Renal cortical epithelial cell (primary cell): ENCODE measurements at regions not wholly inside any gene's neighbourhood (a gene's known extent, or its start where the extent isn't known, plus 50 kb on each side); places are given as distances from the start of the nearest gene placed in this dataset.

Experiments
- DNase-seq: peaks from one replicate; pipeline ENCODE4 v3.0.0-alpha.2; 2011; ENCODE audit warnings: low read depth

DNA sequence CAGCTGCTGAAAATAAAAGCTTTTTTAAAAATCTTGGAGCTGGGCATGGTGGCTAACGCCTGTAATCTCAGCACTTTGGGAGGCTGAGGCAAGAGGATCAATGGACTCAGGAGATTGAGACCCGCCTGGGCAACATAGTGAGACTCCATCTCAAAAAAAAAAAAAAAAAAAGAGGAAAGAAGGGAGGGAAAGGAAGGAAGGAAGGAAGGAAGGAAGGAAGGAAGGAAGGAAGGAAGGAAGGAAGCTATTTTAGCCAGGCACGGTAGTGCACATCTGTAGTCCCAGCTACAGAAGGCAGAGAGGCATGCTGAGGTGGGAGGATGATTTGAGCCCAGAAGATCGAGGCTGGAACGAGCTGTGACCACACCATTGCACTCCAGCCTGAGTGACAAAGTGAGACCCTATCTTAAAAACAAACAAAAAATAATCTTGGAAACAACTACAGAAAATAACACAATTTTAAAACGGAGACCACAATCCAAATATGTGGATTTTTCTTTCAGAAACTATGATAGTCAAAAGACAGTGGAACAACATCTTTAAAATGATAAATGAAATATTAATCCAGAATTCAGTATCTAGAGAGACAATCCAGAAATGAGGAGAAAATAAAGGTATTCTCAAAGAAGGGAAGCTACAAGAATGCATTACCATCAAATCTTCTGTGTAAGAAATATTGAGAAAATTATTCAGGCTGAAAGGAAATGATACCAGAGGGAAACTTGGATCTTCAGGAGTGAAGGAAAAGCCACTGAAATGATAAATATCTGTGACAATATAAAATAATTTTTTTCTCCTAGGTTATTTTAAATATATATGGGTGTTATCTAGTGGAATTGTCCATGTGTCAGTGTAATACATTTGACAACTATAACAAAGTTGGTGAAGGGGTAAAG lies 182.0 kb downstream of the GPX5 start:
- DNase-seq, result no peak

DNA sequence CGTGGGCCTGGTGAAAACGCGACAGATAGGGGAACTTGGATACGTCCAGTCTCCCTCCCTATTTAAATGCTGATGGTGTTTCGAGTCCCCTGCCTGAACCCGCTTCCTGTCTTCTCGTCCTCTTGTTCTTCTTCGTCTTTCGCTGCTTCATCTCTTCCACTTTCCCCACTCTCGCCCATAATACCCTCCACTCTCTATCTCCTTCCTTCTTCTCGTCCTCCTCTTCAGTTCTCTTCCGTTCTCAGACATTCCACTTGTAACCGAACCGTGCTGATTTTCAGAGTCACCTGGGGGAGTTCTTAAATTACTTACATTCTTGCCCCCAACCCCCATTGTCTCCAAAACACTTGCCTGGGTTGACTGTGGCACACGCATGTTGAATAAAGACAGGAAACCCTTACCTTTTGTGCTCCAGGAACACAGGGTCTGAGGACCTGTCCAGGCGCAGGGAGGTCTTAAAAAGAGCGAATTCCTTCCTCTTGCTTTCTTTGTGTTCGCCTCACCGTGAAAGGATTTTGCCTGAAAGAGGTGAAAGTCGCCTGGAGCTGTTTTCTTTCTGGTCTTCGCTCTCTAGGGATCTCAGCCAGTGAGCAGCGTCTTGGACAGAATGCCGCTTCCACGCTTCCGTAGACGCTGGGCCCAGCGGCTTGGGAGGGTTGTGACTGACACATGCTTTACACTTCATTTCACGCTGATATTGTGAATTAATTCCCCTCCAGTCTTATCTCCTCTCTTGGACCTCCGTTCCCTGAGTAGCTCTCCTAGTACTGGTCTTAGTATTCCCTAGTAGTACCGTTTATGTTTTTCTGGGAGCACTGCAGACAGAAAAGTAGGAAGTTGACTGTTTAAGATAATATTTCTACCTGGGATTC lies 184.0 kb downstream of the GPX5 start:
- DNase-seq, result no peak

DNA sequence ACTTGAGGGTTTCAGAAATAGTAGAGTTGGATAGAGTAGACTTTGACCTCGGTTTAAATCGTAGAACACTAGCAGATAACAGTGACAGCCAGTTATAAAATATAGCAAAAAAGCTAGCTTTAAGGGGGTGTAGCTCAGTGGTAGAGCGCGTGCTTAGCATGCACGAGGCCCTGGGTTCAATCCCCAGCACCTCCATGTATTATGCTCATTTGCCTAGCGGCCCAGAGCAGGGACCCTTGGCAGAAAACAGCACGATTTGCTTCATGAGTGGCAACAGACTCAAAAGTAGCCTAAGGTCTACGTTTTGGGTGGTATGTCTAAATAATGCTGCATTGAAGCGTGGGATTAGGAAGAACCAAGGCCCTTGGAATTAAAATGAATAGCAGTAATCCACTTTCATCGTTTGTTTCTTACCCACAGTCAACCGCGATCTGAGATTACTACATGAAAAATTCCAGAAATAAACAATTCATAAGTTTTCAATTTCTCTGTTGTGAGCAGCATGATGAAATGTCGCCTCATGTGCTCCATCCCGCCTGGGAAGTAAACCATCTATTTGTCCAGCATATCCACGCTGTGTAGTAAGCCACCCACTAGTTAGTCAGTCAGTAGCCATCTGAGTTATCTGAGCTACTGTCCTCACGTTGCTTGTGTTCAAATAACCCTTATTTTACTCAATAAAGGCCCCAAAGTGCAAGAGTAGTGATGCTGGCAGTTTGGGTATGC lies 184.9 kb downstream of the GPX5 start:
- DNase-seq, result no peak

DNA sequence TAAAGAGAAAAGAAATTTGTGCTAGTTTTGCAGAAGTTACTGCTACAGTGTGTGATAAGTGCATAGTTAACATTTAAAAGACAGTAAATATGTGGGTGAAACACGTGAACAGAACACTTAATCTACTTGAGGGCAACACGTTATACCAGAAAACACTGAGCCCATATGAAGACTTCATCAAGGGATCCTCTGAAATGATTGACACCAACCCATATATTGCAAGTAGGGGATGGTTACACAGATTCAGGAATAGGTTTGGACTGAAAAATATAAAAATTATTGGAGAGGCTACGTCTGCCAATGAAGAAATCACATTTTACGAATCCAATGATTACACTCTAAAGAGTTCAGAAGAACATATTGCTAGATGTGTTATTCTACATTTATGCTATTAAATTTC lies 185.6 kb downstream of the GPX5 start:
- no peak for DNase-seq

DNA sequence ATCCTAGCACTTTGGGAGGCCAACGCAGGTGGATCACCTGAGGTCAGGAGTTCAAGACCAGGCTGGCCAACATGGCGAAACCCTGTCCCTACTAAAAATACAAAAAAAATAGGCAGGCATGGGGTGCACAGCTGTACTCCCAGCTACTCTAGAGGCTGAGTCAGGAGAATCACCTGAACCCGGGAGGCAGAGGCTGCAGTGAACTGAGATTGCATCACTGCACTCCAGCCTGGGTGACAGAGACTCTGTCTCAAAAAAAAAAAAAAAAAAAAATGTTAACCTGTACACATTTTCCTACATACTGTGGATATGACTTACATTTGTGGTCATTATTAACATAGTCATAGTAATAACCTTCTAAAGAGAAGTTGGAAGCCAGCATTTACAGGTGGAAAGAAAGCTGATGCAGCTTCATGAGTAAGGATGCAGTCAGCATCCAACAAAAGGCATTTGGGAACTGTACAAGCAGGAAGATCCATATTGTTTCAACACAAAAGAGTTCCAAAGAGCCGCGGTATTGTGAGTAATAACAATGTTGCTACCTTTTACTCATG lies 186.2 kb downstream of the GPX5 start:
- DNase-seq, result no peak

DNA sequence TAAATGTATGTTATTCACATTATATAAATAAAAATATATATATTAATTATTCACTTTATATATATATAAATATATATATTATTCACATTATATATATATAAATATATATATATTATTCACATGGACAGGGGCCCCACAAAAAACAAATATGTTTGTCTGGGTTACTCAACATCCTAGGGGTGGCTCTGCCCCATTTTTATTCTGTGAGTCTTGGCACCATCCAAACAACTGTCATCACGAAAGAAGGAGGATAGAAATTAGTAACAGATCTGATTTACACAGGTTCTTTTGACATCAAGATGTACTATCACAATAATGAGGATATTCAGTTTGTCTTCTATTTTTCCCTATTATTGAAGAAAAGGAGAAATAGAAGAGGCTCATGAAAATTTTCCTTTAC lies 187.3 kb downstream of the GPX5 start:
- DNase-seq, result no peak

DNA sequence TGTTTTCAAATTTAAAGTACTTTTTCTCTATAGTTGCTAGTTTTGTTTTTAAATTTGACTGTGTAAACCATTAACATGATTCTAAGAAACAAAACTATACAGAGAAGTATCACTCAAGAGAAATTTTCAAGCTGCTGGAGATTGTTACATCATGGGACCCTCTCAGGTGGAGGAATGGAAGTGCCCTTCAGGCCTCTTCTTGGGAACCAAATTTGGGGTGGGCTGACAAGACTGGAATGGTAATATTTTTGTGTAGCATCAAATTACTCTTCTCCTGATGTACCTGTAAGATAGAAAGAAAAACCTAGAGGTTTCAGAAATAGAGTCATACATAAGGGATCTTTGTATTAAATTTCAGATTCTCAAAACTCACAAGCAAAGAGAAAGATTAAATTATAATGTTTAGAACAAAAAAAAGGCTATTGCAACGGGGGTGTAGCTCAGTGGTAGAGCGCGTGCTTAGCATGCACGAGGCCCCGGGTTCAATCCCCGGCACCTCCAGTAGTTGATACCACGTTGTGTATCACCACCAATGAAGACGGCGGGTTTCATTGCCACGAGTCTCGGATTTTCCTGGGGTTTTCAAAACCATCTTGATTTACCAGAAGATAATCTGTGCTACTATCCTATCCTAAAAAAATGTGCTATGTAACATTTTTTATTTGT lies 193.7 kb downstream of the GPX5 start:
- DNase-seq, result no peak

DNA sequence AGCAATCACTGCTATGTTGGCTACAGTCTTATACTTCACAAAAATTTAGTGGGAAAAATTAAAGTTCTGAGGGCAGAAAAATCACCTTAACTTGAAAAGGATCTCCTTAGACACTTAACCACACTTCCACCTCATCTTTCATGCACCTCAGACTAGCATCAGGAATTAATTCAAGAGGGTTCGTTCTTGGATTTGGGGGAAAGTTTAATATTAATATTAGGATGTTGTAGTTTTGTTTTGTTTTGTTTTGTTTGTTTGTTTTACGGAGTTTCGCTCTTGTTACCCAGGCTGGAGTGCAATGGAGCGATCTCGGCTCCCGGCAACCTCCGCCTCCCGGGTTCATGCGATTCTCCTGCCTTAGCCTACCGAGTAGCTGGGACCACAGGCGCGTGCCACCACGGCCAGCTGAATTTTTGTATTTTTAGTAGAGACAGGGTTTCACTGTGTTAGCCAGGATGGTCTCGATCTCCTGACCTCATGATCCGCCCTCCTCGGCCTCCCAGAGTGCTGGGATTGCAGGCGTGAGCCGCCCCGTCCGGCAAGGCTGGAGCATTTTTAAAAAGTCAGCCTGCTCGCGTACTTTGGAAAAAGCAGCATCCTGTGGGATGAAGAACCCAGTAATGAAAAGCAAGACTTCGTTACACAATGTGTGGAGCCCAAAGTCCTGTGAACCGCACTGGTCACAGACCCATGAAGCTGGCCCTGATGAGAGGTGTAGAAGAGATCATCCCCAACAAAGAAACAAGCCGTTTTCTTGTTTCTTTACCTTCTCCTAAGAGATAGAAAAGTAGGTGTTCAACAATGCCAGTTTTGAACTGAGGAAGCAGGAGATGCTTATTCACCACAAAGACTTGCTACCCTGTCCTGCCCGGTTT lies 194.9 kb downstream of the GPX5 start:
- no peak for DNase-seq

DNA sequence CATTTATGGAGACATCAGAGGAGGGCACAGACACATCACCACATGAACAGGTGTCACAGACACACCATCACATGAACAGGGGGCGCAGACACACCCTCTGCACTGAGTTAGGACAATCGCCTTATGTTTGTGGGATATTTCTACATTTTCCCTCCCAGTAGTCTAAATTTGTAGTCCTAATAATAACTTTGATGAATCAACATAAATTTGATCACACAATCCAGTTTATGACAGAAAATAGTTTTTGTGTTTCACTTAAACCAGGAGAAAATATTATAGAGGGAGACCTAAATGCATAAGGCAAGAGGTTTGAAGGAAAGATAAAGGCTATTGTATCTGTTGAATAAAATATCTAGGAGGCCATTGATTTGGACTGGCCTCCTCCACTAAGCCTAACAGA lies 195.7 kb downstream of the GPX5 start:
- no peak for DNase-seq

DNA sequence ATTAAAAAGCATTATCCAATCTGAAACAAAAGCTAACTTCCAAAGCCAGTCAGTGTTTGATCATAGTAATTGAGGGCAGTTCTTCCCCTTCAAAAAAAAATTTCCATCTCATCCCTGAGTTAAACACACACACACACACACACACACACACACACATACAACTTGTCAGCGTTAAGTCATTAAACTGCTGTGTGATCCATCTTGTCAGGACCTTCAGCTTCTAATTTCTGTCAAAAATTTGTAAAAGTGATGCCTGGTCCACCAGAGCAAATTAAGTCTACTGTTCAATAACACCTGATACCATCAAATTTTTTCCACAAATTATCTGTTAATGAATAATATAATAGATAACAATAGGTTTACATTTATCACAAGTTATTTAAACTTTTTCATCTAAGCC lies 198.7 kb downstream of the GPX5 start:
- no peak for DNase-seq

DNA sequence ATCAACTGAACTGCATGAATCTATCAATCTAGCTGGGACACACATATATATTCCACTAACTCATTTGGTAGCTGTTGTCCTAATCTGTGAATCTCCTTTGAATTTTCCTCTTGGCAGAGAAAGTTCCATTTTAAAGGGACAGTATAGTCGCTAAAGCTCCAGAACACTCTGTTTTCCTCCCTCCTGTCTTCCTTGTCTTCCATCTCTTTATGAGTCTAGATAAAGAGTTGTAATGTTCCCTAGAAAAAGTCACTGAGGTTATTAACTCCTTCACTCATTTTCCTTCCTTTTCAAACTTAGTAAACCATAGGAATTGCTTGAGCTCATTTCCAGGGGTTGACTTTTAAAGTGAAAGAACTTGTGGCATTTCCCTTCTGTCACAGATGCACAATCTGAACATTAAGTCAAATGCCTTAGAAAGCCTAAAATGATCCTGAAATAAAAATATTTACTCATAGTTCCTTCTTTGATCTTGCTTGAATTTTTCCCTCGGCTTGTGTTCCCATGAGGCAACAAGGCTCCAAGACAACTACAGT lies 198.4 kb downstream of the TRIM27 start:
- no peak for DNase-seq

DNA sequence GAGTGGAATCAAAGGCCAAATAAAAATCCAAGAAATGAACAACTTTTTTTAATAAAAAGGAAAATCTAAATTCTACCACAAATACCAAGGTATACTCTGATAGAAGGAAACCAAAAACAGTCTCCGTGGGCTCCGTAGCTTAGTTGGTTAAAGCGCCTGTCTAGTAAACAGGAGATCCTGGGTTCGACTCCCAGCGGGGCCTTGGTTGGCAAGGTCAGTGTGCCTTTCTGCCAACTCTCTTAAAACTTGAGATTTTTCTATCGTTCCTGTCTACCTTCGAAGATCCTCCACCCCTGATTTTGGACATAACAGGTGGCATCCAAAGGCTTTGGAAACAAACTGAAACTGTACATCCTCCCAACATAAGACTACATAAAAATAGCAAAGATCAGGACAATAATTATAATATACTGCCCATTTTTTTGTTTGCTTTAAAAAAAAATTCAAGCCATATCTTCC lies 197.9 kb downstream of the TRIM27 start:
- DNase-seq, result no peak

DNA sequence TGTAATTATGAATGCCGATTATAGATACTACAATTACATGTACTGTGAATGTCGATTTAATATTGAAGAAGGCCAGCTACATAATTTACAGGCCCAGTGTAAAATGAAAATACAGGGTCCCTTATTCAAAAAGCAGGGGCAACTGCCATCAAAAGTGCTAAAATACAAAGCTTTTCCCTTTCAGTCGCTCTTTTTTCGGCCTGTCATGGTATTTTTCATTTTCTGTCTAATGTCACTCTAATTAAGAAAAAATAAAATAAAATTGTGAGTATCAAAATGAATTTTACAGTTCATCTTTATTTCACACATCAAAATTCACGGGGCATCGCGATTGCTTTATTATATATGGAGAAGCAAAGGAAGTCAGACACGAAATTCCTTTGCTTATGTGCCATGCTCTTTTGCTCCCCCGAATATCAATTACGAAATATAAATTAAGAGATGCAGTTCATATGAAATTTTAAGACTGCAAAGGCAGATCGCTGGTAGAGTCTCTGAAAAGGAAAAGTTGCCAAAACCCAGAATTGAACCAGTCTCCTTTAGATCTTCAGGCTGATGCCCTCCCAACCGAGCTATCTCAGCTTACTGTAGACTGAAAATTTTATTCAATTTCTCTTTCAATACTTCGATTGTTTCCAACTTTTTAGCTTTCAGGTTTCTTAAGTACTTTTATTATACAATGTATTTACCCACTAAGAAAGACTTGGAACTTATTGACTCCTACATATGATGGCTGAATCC lies 197.0 kb downstream of the TRIM27 start:
- DNase-seq, result no peak

DNA sequence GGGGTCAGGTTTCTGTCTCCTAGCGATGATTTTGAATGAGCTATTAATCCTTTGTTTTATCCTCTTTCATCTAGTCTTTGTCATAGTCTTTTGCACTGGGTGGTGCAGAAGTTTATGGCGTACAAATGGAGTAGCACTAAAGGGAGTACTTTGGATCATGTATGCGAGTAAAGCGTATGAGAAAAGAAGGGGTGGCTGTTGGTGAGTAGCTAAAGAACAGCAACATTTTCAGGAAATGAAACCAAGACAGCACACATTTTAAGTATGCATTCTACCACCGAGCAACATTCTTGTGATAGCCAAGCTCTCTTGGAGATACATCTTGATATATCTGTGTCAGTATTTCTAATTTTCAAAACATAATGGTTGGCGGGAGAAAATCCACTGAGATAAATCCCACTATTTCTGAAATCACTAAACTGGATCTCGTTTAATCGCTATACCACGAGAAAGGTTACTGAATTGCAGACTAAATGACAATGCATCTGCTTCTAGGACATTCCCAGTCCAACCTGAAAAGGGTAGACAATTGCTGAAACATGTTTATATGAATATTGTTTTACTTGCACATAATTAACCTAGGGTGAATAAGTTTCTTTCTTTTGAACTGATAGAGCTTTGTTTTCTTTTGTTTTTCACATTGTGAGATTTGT lies 196.1 kb downstream of the TRIM27 start:
- DNase-seq, result no peak

DNA sequence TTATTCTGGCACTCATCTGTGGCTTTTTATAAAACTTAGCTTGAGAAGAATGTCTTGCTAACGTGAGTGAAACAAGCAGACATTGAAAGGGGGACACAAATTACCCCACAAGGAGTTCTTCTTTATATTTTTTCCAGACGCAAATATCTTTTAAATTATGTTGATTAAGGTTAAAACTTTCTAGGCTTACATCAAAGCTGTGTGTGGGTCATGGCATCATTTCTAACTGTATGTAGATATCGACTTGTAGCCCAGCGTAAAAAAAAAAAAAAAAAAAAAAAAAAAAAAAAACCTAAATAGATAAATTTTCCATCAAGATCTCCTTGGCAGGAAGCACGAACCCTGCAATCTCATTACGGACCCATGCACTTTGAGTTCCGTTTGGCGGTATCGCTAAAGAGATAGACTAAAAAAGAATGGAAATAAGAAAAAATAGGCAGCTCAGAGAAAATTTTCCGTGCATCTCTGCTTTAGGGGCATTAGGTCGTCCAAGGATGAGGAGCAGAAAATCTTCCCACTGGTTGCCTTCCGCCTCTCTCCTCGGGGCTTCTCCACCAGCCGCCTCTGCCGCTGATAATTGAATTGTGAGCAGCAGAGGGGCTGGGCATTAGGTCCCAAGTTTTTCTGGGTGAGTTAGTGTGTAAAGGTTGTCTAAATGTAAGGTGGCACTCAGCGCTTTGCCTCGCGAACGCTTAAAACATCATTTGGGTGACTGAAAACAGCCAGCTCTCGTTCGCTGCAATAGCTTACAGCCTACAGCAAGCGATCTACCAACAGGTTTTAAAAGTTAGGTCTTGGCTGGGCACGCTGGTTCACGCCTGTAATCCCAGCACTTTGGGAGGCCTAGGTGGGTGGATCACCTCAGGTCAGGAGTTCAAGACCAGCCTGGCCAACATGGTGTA lies 194.0 kb downstream of the TRIM27 start:
- DNase-seq, result no peak

DNA sequence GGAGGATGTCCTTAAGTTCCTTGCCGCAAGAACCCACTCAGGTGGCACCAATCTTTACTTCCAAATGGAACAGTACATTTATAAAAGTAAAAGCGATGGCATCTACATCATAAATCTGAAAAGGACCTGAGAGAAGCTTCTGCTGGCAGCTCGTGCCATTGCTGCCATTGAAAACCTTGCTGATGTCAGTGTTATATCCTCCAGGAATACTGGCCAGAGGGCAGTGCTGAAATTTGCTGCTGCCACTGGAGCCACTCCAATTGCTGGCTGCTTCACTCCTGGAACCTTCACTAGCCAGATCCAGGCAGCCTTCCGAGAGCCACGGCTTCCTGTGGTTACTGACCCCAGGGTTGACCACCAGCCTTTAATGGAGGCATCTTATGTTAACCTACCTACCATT lies 191.7 kb downstream of the TRIM27 start:
- no peak for DNase-seq

DNA sequence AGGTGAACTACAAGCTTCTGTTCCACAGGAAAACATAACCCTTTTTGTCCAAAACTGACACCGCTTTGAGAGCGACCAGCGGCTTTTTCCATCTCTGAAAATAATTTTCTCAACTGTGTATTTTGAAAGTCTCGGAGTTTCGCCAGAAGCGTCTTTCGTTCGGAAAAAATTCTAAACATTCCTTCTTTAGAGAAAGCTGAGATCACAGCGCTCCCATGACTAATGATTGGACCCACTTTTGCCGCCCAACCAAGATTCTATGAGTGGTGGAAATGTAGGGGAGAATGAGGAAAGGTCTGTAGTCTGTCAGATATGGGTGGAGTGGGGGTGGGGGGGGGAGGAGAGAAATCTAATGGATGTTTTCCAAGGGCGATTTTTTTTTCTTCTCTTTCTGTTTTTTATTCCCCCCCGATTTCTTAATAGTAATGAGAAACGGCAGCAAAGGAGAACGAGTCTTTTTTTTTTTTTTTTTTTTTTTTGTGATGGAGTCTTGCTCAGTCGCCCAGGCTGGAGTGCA lies 189.3 kb downstream of the TRIM27 start:
- DNase-seq, result no peak

DNA sequence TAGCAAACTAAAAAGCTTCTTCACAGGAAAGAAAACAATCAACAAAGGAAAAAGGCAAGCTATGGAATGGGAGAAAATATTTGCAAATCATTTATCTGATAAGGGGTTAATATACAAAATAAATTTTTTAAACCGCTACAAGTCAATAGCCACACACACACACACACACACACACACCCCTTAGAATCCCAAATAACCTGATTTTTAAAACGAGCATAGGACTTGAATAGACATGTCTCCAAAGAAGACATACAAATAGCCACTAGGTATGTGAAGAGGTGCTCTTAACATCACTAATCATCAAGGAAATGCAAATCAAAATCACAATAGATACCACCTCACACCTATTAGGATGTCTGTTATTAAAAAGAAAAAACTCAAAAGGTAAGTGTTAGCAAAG lies 187.7 kb downstream of the TRIM27 start:
- DNase-seq, result no peak
